Thyroid gland (tissue), 4 donors: ENCODE measurements at regions not wholly inside any gene's neighbourhood (a gene's known extent, or its start where the extent isn't known, plus 50 kb on each side); places are given as distances from the start of the nearest gene placed in this dataset.
"Not testable (repeated sequence)": the region's sequence is repeated elsewhere in the genome, so short reads cannot be mapped to it uniquely, and the experiment has no call there.

Experiments used
- DNase-seq, 2 donors: peaks; one replicate each; pipeline ENCODE4 v3.0.0-alpha.2; 2019
- H3K27ac ChIP-seq, 3 donors: fragments of 200-600 bp; sonication (generic); 1 replicate in 2 of 3; 2 replicates in 1 of 3; pipeline ENCODE4 v1.5.1; 2016 to 2019; ENCODE audit warnings: mild to moderate bottlenecking in 1 of 3, moderate library complexity in 1 of 3
- H3K27me3 ChIP-seq: fragments of 200-600 bp; sonication (generic); one replicate; pipeline ENCODE4 v1.5.1; 2019
- H3K36me3 ChIP-seq, 2 donors: fragments of 200-600 bp; sonication (generic); one replicate each; pipeline ENCODE4 v1.5.1; 2016 to 2019
- H3K4me1 ChIP-seq, 2 donors: fragments of 200-600 bp; sonication (generic); one replicate each; pipeline ENCODE4 v1.5.1; 2017 to 2019
- H3K4me3 ChIP-seq, 3 donors: fragments of 200-600 bp; sonication (generic); replicated peaks in 1 of 3; 1 replicate in 2 of 3; 2 replicates in 1 of 3; pipeline ENCODE4 v1.5.1; 2016; ENCODE audit warnings: mild to moderate bottlenecking in 1 of 3
- H3K9me3 ChIP-seq: fragments of 200-600 bp; sonication (generic); one replicate; pipeline ENCODE4 v1.5.1; 2017
- CTCF ChIP-seq, 6 experiments: fragments of 200-600 bp in 3 of 6; fragments of 450-650 bp in 3 of 6; sonication (generic) in 3 of 6; IDR thresholded peaks; one replicate each; pipeline ENCODE4 v1.5.1; 2016 to 2019; ENCODE audit warnings: antibody characterized with exemption in 6 of 6, mild to moderate bottlenecking in 2 of 6, inconsistent platforms in 1 of 6, moderate library complexity in 1 of 6
- POLR2A ChIP-seq, 2 donors: fragments of 450-650 bp; IDR thresholded peaks; one replicate each; pipeline ENCODE4 v1.6.1; 2017; ENCODE audit warnings: antibody characterized with exemption in 2 of 2, mild to moderate bottlenecking in 2 of 2, moderate library complexity in 1 of 2
- WGBS, 2 donors: methylation state at CpG; one replicate each; pipeline ENCODE4 v1.1.5; 2017; 5-methylcytosine and 5-hydroxymethylcytosine counted together
- intact Hi-C: fragments of 100-400 bp; cut with DNase I; formaldehyde crosslinking; loops from one replicate; pipeline ENCODE4 v1.15.1; 2023

DNA sequence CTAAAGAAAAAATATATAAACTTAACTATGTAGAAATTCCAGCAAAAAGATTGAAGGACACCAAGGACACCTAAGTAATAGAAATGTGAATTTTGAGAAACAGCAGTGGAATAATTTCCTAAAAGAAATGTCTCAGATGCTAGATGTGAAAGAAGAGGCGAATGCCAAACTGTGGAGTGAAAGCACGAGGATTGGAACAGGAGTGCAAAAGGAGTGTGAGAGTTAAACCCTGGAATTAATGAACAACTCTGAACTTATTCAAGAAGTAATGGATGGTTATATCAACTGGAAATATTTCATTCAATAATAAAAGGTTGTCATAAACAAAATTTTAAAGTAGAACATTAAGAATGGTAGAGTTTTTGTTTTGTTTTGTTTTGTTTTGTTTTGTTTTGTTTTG, 78.5 kb upstream of the SGIP1 start:
- no peak for TF ChIP-seq CTCF (IDR thresholded peaks at IDR 0.05)
- no peak for TF ChIP-seq POLR2A (IDR thresholded peaks at IDR 0.05)
- WGBS, 2 donors = 90% methylated on average over 2 of the region's 2 CpGs
- H3K27ac ChIP-seq = no peak overlapping the region
- no peaks in the 10 kb centered on the region for H3K36me3 ChIP-seq
- H3K4me1 ChIP-seq = peaks cover 8 to 11% of the 10 kb centered on the region in 2 donors
- H3K4me3 ChIP-seq = no peak overlapping the region
- H3K9me3 ChIP-seq = no peaks in the 10 kb centered on the region
- intact Hi-C loops = loop anchor here (10.0 kb wide), 1 partner anchor 269 kb away; no protein-coding TSS in a partner anchor
- no peak for DNase-seq
- no peaks in the 10 kb centered on the region for H3K27me3 ChIP-seq

DNA sequence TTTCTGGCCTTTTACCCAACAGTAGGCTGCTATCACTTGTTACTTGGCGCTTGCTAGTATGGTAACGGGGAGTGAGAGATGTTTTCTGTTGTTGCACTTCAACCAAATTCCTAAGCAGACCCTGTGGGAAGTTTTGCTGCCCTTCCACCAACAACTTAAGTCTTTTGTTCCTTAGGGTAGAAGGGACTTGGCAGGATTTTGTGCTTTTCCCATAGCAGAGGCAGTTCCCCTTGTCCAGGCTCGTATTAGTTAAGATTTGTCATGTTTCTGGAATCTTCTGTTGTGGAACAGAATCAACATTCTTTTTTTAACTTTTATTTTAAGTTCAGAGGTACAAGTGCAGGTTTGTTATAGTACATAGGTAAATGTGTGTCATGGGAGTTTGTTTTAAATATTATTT, 73.2 kb upstream of the SGIP1 start:
- 82 to 86% methylated on average over 3 of the region's 3 CpGs for WGBS, 2 donors
- Histone ChIP-seq H3K27me3 (no peaks in the 10 kb centered on the region), H3K4me1 (no peaks in the 10 kb centered on the region), H3K36me3 (no peaks in the 10 kb centered on the region), H3K27ac (no peak overlapping the region), H3K4me3 (no peak overlapping the region), H3K9me3 (no peaks in the 10 kb centered on the region)
- DNase-seq = no peak
- TF ChIP-seq POLR2A (IDR thresholded peaks at IDR 0.05) (no peak), CTCF (IDR thresholded peaks at IDR 0.05) (no peak)
- intact Hi-C loops = no loop called here

DNA sequence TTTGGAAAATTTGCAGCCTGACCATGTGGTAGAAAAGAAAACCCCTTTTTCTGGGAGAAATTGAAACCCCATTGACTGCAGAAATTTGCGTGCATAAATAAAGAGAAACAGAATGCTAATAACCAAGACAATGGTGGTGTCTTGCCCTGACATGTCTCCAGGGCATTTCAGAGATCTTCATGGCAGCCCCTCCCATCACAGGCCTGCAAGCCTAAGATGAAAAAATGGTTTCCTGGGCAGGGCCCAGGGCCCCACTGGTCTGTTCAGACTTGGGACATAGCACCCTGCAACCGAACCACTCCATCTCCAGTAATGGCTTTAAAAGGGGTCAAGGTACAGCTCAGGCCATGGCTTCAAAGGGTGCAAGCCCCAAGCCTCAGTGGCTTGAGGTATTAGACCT, 71.6 kb upstream of the SGIP1 start:
- no peaks in the 10 kb centered on the region for H3K27me3 ChIP-seq
- intact Hi-C loops = no loop called here
- no peaks in the 10 kb centered on the region for H3K4me1 ChIP-seq
- no peak overlapping the region for H3K27ac ChIP-seq
- TF ChIP-seq CTCF (IDR thresholded peaks at IDR 0.05) (no peak), POLR2A (IDR thresholded peaks at IDR 0.05) (no peak)
- DNase-seq = no peak
- no peaks in the 10 kb centered on the region for H3K9me3 ChIP-seq
- no peak overlapping the region for H3K4me3 ChIP-seq
- WGBS, 2 donors = 93% methylated on average over 2 of the region's 2 CpGs
- H3K36me3 ChIP-seq = no peaks in the 10 kb centered on the region

DNA sequence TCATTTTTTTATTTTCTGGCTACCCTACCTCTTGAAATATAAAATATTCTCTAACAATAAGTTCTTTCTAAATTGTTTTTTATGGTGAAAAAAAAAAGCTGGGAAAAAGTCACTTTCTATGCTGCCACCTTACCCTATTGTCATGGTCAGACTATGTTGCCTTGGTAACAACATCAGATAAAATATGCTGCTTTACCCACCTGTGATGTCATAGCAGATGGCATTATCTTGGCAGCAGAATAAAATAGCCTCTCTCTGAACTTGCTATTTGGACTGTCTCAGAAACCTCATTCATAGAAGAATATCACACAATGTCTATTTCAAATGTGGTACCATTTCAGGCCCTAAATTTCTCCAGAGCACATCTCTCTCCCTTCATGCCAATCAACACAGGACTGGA, 69.6 kb upstream of the SGIP1 start:
- TF ChIP-seq CTCF (IDR thresholded peaks at IDR 0.05) = no peak
- TF ChIP-seq POLR2A (IDR thresholded peaks at IDR 0.05) = no peak
- no peak overlapping the region for H3K27ac ChIP-seq
- no peaks in the 10 kb centered on the region for H3K27me3 ChIP-seq
- H3K4me3 ChIP-seq = no peak overlapping the region
- no peak for DNase-seq
- intact Hi-C loops = no loop called here
- H3K9me3 ChIP-seq = no peaks in the 10 kb centered on the region
- H3K36me3 ChIP-seq = no peaks in the 10 kb centered on the region
- H3K4me1 ChIP-seq = no peaks in the 10 kb centered on the region

GRCh38 chr1:66464802-66465201, 69.2 kb upstream of the SGIP1 start:
- TF ChIP-seq CTCF (IDR thresholded peaks at IDR 0.05) (no peak), POLR2A (IDR thresholded peaks at IDR 0.05) (no peak)
- Histone ChIP-seq H3K27me3 (no peaks in the 10 kb centered on the region), H3K9me3 (no peaks in the 10 kb centered on the region), H3K4me3 (no peak overlapping the region), H3K36me3 (no peaks in the 10 kb centered on the region), H3K4me1 (no peaks in the 10 kb centered on the region), H3K27ac (no peak overlapping the region)
- WGBS, 2 donors = 46 to 97% methylated on average over 2 of the region's 2 CpGs
- DNase-seq = no peak
- intact Hi-C loops = no loop called here

DNA sequence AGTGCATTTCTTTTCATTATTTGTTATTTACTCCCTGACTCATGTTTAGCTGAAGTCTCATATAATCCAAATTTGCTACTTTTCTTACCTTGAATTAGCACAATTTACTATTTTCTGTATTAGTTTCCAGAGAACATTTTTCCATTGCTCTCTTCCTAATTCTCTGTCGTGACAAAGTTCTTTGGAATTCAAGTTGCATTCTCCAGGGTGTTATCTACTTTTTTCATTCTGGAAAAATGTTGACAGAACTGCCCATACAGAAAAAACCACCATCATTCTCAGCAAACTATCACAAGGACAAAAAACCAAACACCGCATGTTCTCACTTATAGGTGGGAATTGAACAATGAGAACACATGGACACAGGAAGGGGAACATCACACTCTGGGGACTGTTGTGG, 67.3 kb upstream of the SGIP1 start:
- H3K4me1 ChIP-seq, H3K27me3 ChIP-seq, DNase-seq, H3K4me3 ChIP-seq, H3K36me3 ChIP-seq, intact Hi-C loops, H3K9me3 ChIP-seq, H3K27ac ChIP-seq: not testable (repeated sequence)
- 69% methylated on average over 2 of the region's 2 CpGs for WGBS, 2 donors
